Activated CD4-positive, alpha-beta T cell treated with anti-CD3 and anti-CD28 coated beads, Interleukin-2, amount 10 ng/mL, durations not matched to agents 24 days and 14 days (primary cell): ENCODE measurements at regions not wholly inside any gene's neighbourhood (a gene's known extent, or its start where the extent isn't known, plus 50 kb on each side); places are given as distances from the start of the nearest gene placed in this dataset.
"Not testable (repeated sequence)": the region's sequence is repeated elsewhere in the genome, so short reads cannot be mapped to it uniquely, and the experiment has no call there.

Experiments
- DNase-seq: peaks from one replicate; pipeline ENCODE4 v3.0.0; 2022
- H3K27ac Mint-ChIP-seq: one replicate; pipeline ENCODE4 v1.8.0; 2022; ENCODE audit warnings: mild to moderate bottlenecking, mixed read lengths
- H3K27me3 Mint-ChIP-seq: one replicate; pipeline ENCODE4 v1.8.0; 2022; ENCODE audit warnings: mixed read lengths
- H3K36me3 Mint-ChIP-seq: one replicate; pipeline ENCODE4 v1.8.0; 2022; ENCODE audit warnings: low read depth, mild to moderate bottlenecking, mixed read lengths
- H3K4me1 Mint-ChIP-seq: one replicate; pipeline ENCODE4 v1.8.0; 2021; ENCODE audit warnings: mixed read lengths
- H3K4me3 Mint-ChIP-seq: one replicate; pipeline ENCODE4 v1.8.0; 2022; ENCODE audit warnings: mild to moderate bottlenecking, moderate library complexity, mixed read lengths
- H3K9me3 Mint-ChIP-seq: one replicate; pipeline ENCODE4 v1.8.0; 2021; ENCODE audit warnings: mixed read lengths
- intact Hi-C: fragments of 100-400 bp; cut with micrococcal nuclease; formaldehyde crosslinking; loops from one replicate; pipeline ENCODE4 v1.15.1; 2023

DNA sequence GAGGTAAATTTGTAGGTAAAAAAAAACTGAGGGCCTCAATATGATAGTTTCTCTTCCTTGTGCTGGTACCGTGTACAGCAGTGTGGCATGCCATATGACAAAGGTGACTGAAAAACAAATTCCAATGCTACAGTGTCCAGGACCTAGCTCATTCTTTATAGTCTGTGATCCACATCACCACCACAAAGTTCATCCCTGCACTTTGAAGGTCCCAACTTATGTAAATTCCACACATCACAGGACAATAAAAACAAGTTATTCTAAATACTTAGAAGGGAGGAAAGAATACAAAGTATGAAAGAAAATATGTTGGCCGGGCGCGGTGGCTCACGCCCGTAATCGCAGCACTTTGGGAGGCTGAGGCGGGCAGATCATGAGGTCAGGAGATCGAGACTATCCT is 314.6 kb upstream of the SGCG start:
- DNase-seq: no peak
- H3K36me3 Mint-ChIP-seq: no peaks in the 10 kb centered on the region
- no peaks in the 10 kb centered on the region for H3K27me3 Mint-ChIP-seq
- H3K4me3 Mint-ChIP-seq: no peak overlapping the region
- no peak overlapping the region for H3K27ac Mint-ChIP-seq
- no peaks in the 10 kb centered on the region for H3K4me1 Mint-ChIP-seq
- H3K9me3 Mint-ChIP-seq: peaks cover 5% of the 10 kb centered on the region
- intact Hi-C loops: no loop called here

DNA sequence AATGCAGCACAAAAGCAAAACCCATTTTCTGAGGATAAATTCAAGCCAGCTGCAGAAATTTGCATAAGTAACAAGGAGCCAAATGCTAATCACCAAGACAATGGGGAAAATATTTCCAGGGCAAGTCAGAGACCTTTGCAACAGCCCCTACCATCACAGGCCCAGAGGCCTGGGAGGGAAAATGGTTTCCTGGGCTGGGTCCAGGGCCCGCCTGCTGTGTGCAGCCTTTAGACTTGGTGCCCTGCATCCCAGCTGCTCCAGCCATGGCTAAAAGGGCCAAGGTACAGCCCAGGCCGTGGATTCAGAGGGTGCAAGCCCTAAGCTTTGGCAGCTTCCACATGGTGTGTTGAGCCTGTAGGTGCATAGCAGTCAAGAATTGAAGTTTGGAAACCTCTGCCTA is 309.5 kb upstream of the SGCG start:
- H3K9me3 Mint-ChIP-seq: peaks cover 5% of the 10 kb centered on the region
- intact Hi-C loops: no loop called here
- H3K4me3 Mint-ChIP-seq: no peak overlapping the region
- no peaks in the 10 kb centered on the region for H3K36me3 Mint-ChIP-seq
- H3K4me1 Mint-ChIP-seq: no peaks in the 10 kb centered on the region
- DNase-seq: no peak
- no peak overlapping the region for H3K27ac Mint-ChIP-seq
- no peaks in the 10 kb centered on the region for H3K27me3 Mint-ChIP-seq

DNA sequence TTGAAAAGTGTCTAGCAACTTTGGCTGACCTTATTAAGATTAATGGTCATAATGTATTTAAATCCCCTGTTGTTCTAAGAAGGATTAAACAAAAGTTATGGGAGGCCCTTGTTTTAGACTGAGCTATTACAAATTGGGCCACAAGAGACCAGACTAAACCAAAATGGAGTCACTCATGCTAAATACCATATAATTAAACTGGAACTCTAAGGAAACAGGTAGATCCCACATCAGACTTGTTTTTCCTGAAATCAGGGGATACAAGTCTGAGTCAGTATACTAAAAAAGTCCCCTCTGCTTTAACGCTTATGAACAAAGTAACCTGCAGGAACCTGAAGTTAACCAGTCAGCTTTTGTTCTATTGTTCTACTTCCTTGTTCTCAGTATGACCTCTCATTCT is 305.9 kb upstream of the SGCG start:
- H3K9me3 Mint-ChIP-seq: peaks cover 5% of the 10 kb centered on the region
- no peak overlapping the region for H3K4me3 Mint-ChIP-seq
- H3K36me3 Mint-ChIP-seq: no peaks in the 10 kb centered on the region
- no peaks in the 10 kb centered on the region for H3K4me1 Mint-ChIP-seq
- no peak overlapping the region for H3K27ac Mint-ChIP-seq
- no peaks in the 10 kb centered on the region for H3K27me3 Mint-ChIP-seq
- intact Hi-C loops: no loop called here
- no peak for DNase-seq

DNA sequence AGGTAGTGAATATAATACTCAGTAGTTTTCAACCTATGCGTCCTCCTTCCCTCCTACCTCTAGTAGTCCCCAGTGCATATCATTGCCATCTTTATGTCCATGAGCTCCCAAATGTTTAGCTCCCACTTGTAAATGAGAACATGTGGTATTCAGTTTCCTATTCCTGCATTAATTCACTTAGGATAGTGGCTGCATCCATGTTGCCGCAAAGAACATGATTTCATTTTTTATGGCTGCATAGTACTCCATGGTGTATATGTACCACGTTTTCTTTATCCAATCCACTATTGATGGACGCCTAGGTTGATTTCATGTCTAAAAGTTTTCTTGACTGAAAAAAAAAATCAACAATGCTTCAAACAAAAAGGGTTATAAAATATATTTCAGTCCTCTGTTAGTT is 303.4 kb upstream of the SGCG start:
- no peak for DNase-seq
- Mint-ChIP-seq H3K4me3 (no peak overlapping the region), H3K4me1 (no peaks in the 10 kb centered on the region), H3K27ac (no peak overlapping the region), H3K27me3 (no peaks in the 10 kb centered on the region), H3K36me3 (no peaks in the 10 kb centered on the region), H3K9me3 (no peaks in the 10 kb centered on the region)
- intact Hi-C loops: no loop called here

DNA sequence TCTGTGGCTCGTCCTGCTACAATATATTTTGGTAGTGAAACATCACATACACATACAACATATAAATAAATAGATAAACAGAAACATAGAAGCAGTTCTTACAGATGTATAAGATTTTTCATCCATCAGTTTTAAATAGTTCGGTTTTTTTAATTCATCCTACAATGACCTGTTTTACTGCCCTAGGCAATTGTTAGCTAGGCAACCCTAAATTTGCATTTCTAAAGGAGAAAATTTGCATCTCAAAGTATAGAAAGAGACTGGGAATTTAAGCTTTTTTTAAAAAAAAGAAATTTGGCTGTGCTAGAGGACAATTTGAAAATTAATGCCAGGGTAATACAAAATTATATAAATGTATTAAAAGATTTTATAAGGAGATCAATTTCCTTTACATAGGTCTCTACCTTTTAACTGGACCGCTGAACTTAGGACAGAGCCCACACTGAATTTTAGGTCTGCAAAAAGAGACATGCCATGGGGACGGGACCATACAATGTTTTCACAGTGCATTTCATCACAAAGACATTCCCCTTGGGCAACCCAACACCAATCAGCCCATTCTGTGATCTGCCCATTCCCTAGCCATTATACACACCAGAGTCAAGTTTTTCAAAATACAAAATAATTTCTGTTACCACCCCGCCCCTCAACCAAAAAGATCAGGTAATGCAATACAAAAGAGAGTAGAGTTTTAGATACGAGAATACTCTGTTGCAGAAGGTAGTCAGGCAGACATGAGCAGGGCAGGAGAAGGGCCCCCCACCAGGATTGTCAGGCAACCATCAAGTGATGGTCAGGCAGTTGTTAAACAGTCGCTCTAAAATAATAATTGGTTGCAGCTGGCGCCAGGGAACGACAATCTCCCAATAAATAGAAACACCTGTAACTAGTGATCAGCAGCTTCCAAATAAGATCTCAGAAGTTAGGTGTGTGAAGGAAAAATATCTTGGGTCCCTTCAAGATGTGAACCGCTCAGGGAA is 299.7 kb upstream of the SGCG start:
- intact Hi-C loops: no loop called here
- no peaks in the 10 kb centered on the region for H3K36me3 Mint-ChIP-seq
- no peaks in the 10 kb centered on the region for H3K9me3 Mint-ChIP-seq
- no peaks in the 10 kb centered on the region for H3K27me3 Mint-ChIP-seq
- DNase-seq: no peak
- H3K27ac Mint-ChIP-seq: no peak overlapping the region
- no peak overlapping the region for H3K4me3 Mint-ChIP-seq
- no peaks in the 10 kb centered on the region for H3K4me1 Mint-ChIP-seq

DNA sequence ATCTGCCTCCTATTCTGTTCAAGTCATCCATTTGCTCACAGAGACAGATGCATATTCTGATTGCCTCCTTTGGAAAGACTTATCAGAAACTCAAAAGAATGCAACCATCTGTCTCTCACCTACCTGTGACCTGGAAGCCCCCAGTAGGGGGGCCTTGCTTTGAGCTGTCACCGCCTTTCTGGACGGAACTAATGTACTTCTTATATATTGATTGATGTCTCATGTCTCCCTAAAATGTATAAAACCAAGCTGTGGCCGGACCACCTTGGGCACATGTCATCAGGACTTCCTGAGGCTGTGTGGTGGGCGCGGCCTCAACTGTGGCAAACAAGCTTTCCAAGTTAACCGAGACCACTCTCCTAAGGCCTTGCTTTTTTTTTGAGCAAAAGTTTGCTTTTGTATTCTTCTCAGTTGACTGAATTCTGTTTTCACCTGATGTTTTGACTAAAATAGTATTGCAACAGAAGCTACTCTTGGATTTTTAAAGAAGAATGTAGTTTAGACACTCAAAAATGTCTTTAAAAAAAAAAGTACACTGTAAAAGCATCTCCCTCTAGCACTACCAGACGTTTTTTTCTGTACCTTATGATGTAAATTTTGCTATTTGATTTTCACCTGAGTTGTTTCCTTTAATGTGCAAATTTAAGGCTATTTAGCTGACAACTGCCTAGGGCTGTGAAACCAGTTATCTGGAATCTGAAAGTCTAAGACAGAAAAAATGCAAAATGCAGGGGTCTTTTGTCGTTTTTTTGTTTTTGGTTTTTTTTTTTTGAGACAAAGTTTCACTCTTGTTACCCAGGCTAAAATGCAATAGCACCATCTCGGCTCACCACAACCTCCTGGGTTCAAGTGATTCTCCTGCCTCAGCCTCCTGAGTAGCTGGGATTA is 298.8 kb upstream of the SGCG start:
- H3K27ac Mint-ChIP-seq, H3K4me3 Mint-ChIP-seq, H3K9me3 Mint-ChIP-seq, H3K36me3 Mint-ChIP-seq, intact Hi-C loops, H3K4me1 Mint-ChIP-seq, H3K27me3 Mint-ChIP-seq, DNase-seq: not testable (repeated sequence)

DNA sequence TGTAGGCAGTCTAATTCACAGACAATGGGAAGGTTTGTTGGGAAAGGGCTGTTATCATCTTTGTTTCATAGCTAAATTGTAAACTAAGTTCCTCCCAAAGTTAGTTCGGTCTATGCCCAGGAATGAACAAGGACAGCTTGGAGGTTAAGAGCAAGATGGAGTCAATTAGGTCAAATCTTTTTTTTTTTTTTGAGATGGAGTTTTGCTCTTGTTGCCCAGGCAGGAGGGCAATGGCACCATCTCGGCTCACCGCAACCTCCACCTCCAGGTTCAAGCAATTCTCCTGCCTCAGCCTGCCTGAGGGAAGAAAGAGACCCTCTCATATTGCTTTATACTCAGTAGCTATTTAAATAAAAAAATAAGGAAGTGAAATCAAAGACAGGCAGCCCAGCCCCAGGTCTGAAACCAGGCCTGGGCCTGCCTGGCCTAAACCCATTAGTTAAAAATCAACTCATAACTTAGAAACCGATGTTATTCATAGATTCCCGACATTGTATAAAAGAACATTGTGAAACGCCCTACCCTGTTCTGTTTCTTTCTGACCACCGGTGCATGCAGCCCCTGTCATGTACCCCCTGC is 297.4 kb upstream of the SGCG start:
- Mint-ChIP-seq H3K36me3 (no peaks in the 10 kb centered on the region), H3K27ac (no peak overlapping the region), H3K4me1 (no peaks in the 10 kb centered on the region), H3K27me3 (no peaks in the 10 kb centered on the region), H3K9me3 (no peaks in the 10 kb centered on the region), H3K4me3 (no peak overlapping the region)
- DNase-seq: no peak
- intact Hi-C loops: no loop called here

DNA sequence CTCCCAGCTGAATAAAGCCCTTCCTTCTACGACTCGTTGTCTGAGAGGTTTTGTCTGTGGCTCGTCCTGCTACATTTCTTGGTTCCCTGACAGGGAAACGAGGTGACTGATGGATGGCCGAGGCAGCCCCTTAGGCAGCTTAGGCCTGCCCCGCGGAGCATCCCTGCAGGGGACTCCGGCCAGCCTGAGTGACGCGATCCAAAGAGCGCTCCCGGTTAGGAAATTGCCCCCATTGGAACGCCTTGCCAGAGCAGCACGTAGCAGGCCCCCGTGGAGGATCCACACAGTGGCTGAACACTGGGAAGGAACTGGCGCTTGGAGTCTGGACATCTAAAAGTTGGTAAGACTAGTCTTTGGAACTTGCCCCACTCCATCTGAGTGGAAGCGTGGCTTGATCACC is 296.8 kb upstream of the SGCG start:
- DNase-seq: no peak
- Mint-ChIP-seq H3K27me3 (no peaks in the 10 kb centered on the region), H3K4me1 (no peaks in the 10 kb centered on the region), H3K9me3 (no peaks in the 10 kb centered on the region), H3K27ac (no peak overlapping the region), H3K4me3 (no peak overlapping the region), H3K36me3 (no peaks in the 10 kb centered on the region)
- intact Hi-C loops: no loop called here

DNA sequence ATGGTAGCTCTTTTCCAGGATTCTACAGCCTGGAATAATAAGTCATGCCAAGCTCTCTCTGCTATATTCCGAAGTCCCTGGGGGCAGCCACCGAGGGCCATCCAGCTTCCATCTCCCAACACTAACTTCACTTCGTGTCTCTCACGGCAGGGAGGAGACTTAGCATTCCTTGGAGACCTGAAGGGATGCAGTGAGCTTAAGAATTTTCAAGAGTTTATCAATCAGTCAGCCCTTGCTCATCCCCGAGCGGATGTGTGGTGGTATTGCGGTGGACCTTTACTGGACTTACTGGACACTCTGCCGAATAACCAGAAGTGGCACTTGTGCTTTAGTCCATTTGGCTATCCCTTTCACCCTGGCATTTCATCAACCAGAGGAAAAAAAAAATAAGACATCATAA is 294.7 kb upstream of the SGCG start:
- intact Hi-C loops, H3K36me3 Mint-ChIP-seq, H3K4me3 Mint-ChIP-seq, DNase-seq, H3K27ac Mint-ChIP-seq, H3K4me1 Mint-ChIP-seq, H3K27me3 Mint-ChIP-seq, H3K9me3 Mint-ChIP-seq: not testable (repeated sequence)

DNA sequence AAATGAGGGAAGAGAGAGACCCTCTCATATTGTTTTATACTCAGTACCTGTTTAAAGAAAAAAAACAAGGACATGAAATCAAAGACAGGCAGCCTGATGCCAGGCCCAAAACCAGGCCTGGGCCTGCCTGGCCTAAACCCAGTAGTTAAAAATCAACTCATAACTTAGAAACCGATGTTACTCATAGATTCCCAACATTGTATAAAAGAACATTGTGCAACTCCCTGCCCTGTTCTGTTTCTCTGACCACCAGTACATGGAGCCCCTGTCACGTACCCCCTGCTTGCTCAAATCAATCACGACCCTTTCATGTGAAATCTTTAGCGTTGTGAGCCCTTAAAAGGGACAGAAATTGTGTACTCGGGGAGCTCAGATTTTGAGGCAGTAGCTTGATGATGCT is 291.4 kb upstream of the SGCG start:
- H3K27me3 Mint-ChIP-seq, H3K9me3 Mint-ChIP-seq, H3K27ac Mint-ChIP-seq, H3K4me1 Mint-ChIP-seq, intact Hi-C loops, H3K4me3 Mint-ChIP-seq, DNase-seq, H3K36me3 Mint-ChIP-seq: not testable (repeated sequence)

DNA sequence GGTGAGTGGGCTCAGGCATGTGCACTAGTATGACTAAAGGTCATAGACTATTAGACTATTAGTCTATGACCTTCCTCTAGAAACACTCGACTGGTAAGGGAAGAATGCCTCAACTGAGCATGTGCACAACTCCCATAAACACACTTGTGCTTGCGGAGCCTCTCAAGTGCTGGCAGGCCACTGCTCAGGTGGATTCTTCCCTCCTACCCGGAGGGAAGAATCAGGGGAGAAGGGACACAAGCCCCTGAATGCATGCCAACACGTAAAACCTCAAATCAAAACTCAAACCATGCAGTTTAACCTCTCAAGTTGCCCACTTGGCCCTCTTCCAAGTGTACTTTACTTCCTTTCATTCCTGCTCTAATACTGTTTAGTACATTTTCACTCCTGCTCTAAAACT is 287.6 kb upstream of the SGCG start:
- no peak overlapping the region for H3K27ac Mint-ChIP-seq
- no peaks in the 10 kb centered on the region for H3K27me3 Mint-ChIP-seq
- peaks cover 3% of the 10 kb centered on the region for H3K9me3 Mint-ChIP-seq
- H3K4me1 Mint-ChIP-seq: no peaks in the 10 kb centered on the region
- intact Hi-C loops: no loop called here
- H3K36me3 Mint-ChIP-seq: no peaks in the 10 kb centered on the region
- H3K4me3 Mint-ChIP-seq: no peak overlapping the region
- DNase-seq: no peak

DNA sequence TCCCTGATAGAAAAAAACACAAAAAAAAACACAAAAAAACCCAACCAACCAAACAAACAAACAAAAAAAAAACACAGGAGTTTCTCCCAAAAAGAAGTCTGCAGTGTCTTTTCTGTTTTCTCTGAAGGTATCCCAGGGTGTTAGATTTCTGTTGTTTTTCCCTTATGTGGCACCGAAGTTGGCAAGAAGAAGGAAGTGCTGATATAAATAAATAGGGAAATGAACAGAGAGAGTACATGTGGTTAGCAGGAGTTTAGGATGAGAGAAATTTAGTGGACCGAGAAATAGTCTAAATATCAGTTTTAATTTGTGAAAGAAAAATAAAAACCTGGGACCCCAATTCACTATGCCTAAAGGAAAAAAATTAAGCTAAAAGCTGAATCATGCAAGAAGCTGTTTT is 287.0 kb upstream of the SGCG start:
- no peak overlapping the region for H3K27ac Mint-ChIP-seq
- H3K27me3 Mint-ChIP-seq: no peaks in the 10 kb centered on the region
- intact Hi-C loops: no loop called here
- peaks cover 3% of the 10 kb centered on the region for H3K9me3 Mint-ChIP-seq
- DNase-seq: no peak
- no peaks in the 10 kb centered on the region for H3K4me1 Mint-ChIP-seq
- no peak overlapping the region for H3K4me3 Mint-ChIP-seq
- no peaks in the 10 kb centered on the region for H3K36me3 Mint-ChIP-seq

DNA sequence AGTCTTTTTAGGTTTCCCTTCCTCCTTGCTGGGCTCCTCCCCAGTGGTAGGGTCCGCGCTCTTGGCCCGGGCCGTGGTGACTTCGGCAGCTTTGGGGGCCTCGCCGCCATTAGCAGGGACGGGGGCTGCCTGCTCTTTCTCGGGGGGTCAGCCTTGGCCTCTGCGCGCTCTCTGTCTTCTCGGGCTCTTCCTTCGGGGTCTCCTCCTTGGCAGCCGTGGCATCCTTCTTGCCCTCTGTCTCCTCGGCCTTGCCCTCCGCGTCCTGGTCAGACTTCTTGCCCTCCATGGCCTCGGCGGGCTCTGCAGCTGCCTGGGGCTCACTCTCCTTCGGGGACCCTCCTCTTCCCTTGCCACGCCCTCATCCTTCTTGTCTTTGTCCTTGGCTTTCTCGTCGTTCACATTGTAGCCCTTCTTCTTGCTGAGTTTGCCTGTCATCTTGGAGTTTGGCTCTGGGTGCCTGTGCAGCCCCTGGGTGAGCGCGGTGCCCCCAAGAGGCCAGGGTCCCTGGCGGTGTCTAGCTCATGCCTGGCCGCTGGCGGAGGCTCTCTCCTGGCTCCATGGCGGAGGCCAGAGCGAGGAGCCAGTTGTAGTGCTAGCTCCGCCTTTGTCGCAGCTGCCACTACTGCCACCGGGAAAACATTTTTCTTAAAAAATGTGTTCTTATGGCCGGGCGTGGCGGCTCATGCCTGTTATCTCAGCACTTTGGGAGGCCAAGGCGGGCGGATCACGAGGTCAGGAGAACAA is 283.0 kb upstream of the SGCG start:
- intact Hi-C loops: no loop called here
- DNase-seq: no peak
- H3K9me3 Mint-ChIP-seq: peaks cover 3% of the 10 kb centered on the region
- H3K4me1 Mint-ChIP-seq: no peaks in the 10 kb centered on the region
- no peaks in the 10 kb centered on the region for H3K36me3 Mint-ChIP-seq
- H3K27me3 Mint-ChIP-seq: no peaks in the 10 kb centered on the region
- no peak overlapping the region for H3K27ac Mint-ChIP-seq
- H3K4me3 Mint-ChIP-seq: no peak overlapping the region
